ENCODE measurements at regions not wholly inside any gene's neighbourhood (a gene's known extent, or its start where the extent isn't known, plus 50 kb on each side); places are given as distances from the start of the nearest gene placed in this dataset.
"Not testable (repeated sequence)": the region's sequence is repeated elsewhere in the genome, so short reads cannot be mapped to it uniquely, and the experiment has no call there.

- TF ChIP-seq CTCF (IDR thresholded peaks at IDR 0.05), result no peak
- no peak for DNase-seq (ENCODE audit: low spot score)
- H3K4me1 ChIP-seq, result no peaks in the 10 kb centered on the region
Observed at GRCh38 chr10:64416011-64416410, 894.8 kb downstream of the REEP3 start.

GRCh38 chr10:64419461-64419860, 898.3 kb downstream of the REEP3 start:
- TF ChIP-seq CTCF (IDR thresholded peaks at IDR 0.05), result no peak
- DNase-seq (ENCODE audit: low spot score), result no peak
- H3K4me3 ChIP-seq, result no peak overlapping the region
- no peaks in the 10 kb centered on the region for H3K27me3 ChIP-seq
- H3K27ac ChIP-seq, result no peak overlapping the region
- no peaks in the 10 kb centered on the region for H3K4me1 ChIP-seq
- no peaks in the 10 kb centered on the region for H3K9me3 ChIP-seq
- H3K36me3 ChIP-seq, result no peaks in the 10 kb centered on the region

More at GRCh38 chr10:64416011-64416410, 894.8 kb downstream of the REEP3 start:
- no peaks in the 10 kb centered on the region for H3K27me3 ChIP-seq
- no peaks in the 10 kb centered on the region for H3K9me3 ChIP-seq
- no peak overlapping the region for H3K4me3 ChIP-seq
- H3K36me3 ChIP-seq, result no peaks in the 10 kb centered on the region
- H3K27ac ChIP-seq, result no peak overlapping the region

GRCh38 chr10:64426745-64427144, 905.5 kb downstream of the REEP3 start:
- H3K27ac ChIP-seq, result no peak overlapping the region

GRCh38 chr10:64430690-64431323, 909.6 kb downstream of the REEP3 start:
- TF ChIP-seq CTCF (IDR thresholded peaks at IDR 0.05), result no peak
- no peaks in the 10 kb centered on the region for H3K36me3 ChIP-seq
- no peak overlapping the region for H3K4me3 ChIP-seq
- no peak overlapping the region for H3K27ac ChIP-seq
- no peak for DNase-seq (ENCODE audit: low spot score)
- H3K27me3 ChIP-seq, result no peaks in the 10 kb centered on the region
- no peaks in the 10 kb centered on the region for H3K9me3 ChIP-seq
- H3K4me1 ChIP-seq, result no peaks in the 10 kb centered on the region

More at GRCh38 chr10:64426745-64427144, 905.5 kb downstream of the REEP3 start:
- TF ChIP-seq CTCF (IDR thresholded peaks at IDR 0.05), result no peak
- H3K9me3 ChIP-seq, result no peaks in the 10 kb centered on the region
- no peak overlapping the region for H3K4me3 ChIP-seq
- no peak for DNase-seq (ENCODE audit: low spot score)
- no peaks in the 10 kb centered on the region for H3K27me3 ChIP-seq
- no peaks in the 10 kb centered on the region for H3K4me1 ChIP-seq
- no peaks in the 10 kb centered on the region for H3K36me3 ChIP-seq

- not testable (repeated sequence) for H3K4me1 ChIP-seq; H3K27me3 ChIP-seq; H3K9me3 ChIP-seq; H3K27ac ChIP-seq; H3K36me3 ChIP-seq; DNase-seq (ENCODE audit: low spot score); H3K4me3 ChIP-seq
Observed at GRCh38 chr10:64441872-64442271, 920.7 kb downstream of the REEP3 start.

- H3K36me3 ChIP-seq, result no peaks in the 10 kb centered on the region
- H3K4me1 ChIP-seq, result no peaks in the 10 kb centered on the region
- H3K27ac ChIP-seq, result no peak overlapping the region
- H3K9me3 ChIP-seq, result no peaks in the 10 kb centered on the region
- no peak for TF ChIP-seq CTCF (IDR thresholded peaks at IDR 0.05)
- DNase-seq (ENCODE audit: low spot score), result no peak
- H3K27me3 ChIP-seq, result no peaks in the 10 kb centered on the region
- H3K4me3 ChIP-seq, result no peak overlapping the region
Observed at GRCh38 chr10:64444163-64444562, 923.0 kb downstream of the REEP3 start.
